Coronary artery (tissue), 2 donors: ENCODE measurements at regions not wholly inside any gene's neighbourhood (a gene's known extent, or its start where the extent isn't known, plus 50 kb on each side); places are given as distances from the start of the nearest gene placed in this dataset.

ENCODE experiments used
- DNase-seq: peaks from one replicate; pipeline ENCODE4 v3.0.0-alpha.2; 2017; ENCODE audit warnings: low spot score
- H3K27ac ChIP-seq, 2 donors: fragments of 200-600 bp; sonication (generic); one replicate each; pipeline ENCODE4 v1.5.1; 2016 to 2019
- H3K4me3 ChIP-seq: fragments of 200-600 bp; sonication (generic); 2 replicates; pipeline ENCODE4 v1.5.1; 2016; ENCODE audit warnings: mild to moderate bottlenecking, moderate library complexity
- TF ChIP-seq, protein P1 (sequence below): fragments of 200-600 bp; sonication (generic); IDR thresholded peaks from one replicate; pipeline ENCODE4 v1.5.1; 2019; ENCODE audit warnings: antibody characterized with exemption

GRCh38 chr1:29767769-29768425, 531.6 kb downstream of the PTPRU start:
- TF ChIP-seq, protein P1, sequence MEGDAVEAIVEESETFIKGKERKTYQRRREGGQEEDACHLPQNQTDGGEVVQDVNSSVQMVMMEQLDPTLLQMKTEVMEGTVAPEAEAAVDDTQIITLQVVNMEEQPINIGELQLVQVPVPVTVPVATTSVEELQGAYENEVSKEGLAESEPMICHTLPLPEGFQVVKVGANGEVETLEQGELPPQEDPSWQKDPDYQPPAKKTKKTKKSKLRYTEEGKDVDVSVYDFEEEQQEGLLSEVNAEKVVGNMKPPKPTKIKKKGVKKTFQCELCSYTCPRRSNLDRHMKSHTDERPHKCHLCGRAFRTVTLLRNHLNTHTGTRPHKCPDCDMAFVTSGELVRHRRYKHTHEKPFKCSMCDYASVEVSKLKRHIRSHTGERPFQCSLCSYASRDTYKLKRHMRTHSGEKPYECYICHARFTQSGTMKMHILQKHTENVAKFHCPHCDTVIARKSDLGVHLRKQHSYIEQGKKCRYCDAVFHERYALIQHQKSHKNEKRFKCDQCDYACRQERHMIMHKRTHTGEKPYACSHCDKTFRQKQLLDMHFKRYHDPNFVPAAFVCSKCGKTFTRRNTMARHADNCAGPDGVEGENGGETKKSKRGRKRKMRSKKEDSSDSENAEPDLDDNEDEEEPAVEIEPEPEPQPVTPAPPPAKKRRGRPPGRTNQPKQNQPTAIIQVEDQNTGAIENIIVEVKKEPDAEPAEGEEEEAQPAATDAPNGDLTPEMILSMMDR, result no peak
- no peak overlapping the region for H3K4me3 ChIP-seq
- peak; percentile 60 for DNase-seq
- no peak overlapping the region for H3K27ac ChIP-seq

- H3K4me3 ChIP-seq, result no peak overlapping the region
- H3K27ac ChIP-seq, result no peak overlapping the region
- TF ChIP-seq, protein P1, result no peak
- DNase-seq, result peak; percentile 66
These were observed 530.9 kb downstream of the PTPRU start for GRCh38 chr1:29767088-29767685.

DNA sequence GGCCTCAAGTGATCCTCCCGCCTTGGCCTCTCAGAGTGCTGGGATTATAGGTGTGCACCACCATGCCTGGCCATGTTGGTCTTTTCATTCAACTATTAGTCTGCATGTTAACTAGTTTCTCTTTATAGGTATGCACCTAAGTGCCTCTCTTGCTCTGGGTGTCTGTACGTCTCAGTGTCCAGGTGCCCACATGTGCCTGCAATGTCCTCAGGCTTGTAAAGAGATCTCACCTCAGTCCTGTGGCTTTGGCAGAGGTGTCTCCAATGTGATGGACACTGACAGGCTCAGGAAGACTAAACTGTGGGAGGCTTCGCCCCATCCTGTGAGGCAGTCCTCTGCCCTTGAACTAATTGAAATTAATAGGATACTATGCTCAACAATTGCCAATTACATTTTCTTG, 526.3 kb downstream of the PTPRU start:
- TF ChIP-seq, protein P1, result no peak
- H3K4me3 ChIP-seq, result no peak overlapping the region
- no peak overlapping the region for H3K27ac ChIP-seq
- DNase-seq, result peak; percentile 14

- TF ChIP-seq, protein P1, result no peak
- Histone ChIP-seq H3K27ac (no peak overlapping the region), H3K4me3 (no peak overlapping the region)
- DNase-seq, result peak; percentile 49
These were observed 525.0 kb downstream of the PTPRU start for GRCh38 chr1:29761159-29761928.

- Histone ChIP-seq H3K27ac (no peak overlapping the region), H3K4me3 (no peak overlapping the region)
- TF ChIP-seq, protein P1, result no peak
- DNase-seq, result no peak
These were observed 523.8 kb downstream of the PTPRU start for GRCh38 chr1:29760067-29760564.

GRCh38 chr1:29758781-29759499, 522.6 kb downstream of the PTPRU start:
- H3K4me3 ChIP-seq, result no peak overlapping the region
- peak; percentile 24 for DNase-seq
- TF ChIP-seq, protein P1, result no peak
- no peak overlapping the region for H3K27ac ChIP-seq
